Tibial nerve (tissue), 4 donors: ENCODE measurements at regions not wholly inside any gene's neighbourhood (a gene's known extent, or its start where the extent isn't known, plus 50 kb on each side); places are given as distances from the start of the nearest gene placed in this dataset.

Experiments
- DNase-seq, 2 donors: peaks; one replicate each; pipeline ENCODE4 v3.0.0-alpha.2; 2019; ENCODE audit warnings: low spot score in 2 of 2
- H3K27ac ChIP-seq, 4 donors: fragments of 200-600 bp; sonication (generic) in 3 of 4; one replicate each; pipeline ENCODE4 v1.5.1; 2017 to 2019; ENCODE audit warnings: mild to moderate bottlenecking in 1 of 4
- H3K27me3 ChIP-seq, 2 donors: fragments of 200-600 bp; sonication (generic) in 1 of 2; one replicate each; pipeline versions ENCODE4 v1.5.1 to v1.6.0; 2017 to 2019
- H3K36me3 ChIP-seq, 3 donors: fragments of 200-600 bp; sonication (generic); one replicate each; pipeline ENCODE4 v1.5.1; 2018 to 2019
- H3K4me1 ChIP-seq, 4 donors: fragments of 200-600 bp; sonication (generic) in 3 of 4; one replicate each; pipeline ENCODE4 v1.5.1; 2017 to 2019
- H3K4me3 ChIP-seq, 4 donors: fragments of 200-600 bp; sonication (generic) in 3 of 4; one replicate each; pipeline ENCODE4 v1.5.1; 2017 to 2019; ENCODE audit warnings: mild to moderate bottlenecking in 1 of 4, moderate library complexity in 1 of 4
- H3K9me3 ChIP-seq, 4 donors: fragments of 200-600 bp; sonication (generic) in 3 of 4; one replicate each; pipeline ENCODE4 v1.5.1; 2017 to 2019
- CTCF ChIP-seq, 5 experiments: fragments of 200-600 bp in 3 of 5; fragments of 450-650 bp in 2 of 5; sonication (generic) in 3 of 5; IDR thresholded peaks; one replicate each; pipeline ENCODE4 v1.5.1; 2016 to 2019; ENCODE audit warnings: antibody characterized with exemption in 5 of 5, mild to moderate bottlenecking in 3 of 5, moderate library complexity in 2 of 5
- EP300 ChIP-seq, 2 donors: sonication (generic); formaldehyde crosslinking; IDR thresholded peaks; one replicate each; pipeline ENCODE4 v1.6.1; 2017; ENCODE audit warnings: antibody characterized with exemption in 2 of 2, mild to moderate bottlenecking in 1 of 2
- POLR2A ChIP-seq, 2 donors: fragments of 450-650 bp; IDR thresholded peaks; one replicate each; pipeline ENCODE4 v1.6.1; 2017; ENCODE audit warnings: antibody characterized with exemption in 2 of 2, mild to moderate bottlenecking in 2 of 2, moderate library complexity in 2 of 2
- WGBS, 2 donors: methylation state at CpG; one replicate each; pipeline ENCODE4 v1.1.5; 2018; 5-methylcytosine and 5-hydroxymethylcytosine counted together

GRCh38 chr4:170589597-170590191 lies 499.9 kb upstream of the AADAT start:
- no peaks in the 10 kb centered on the region for H3K4me1 ChIP-seq
- DNase-seq, result no peak
- H3K27ac ChIP-seq, result no peak overlapping the region
- no peaks in the 10 kb centered on the region for H3K36me3 ChIP-seq
- no peaks in the 10 kb centered on the region for H3K27me3 ChIP-seq
- H3K4me3 ChIP-seq, result no peak overlapping the region
- no peak for TF ChIP-seq CTCF (IDR thresholded peaks at IDR 0.05)
- no peak for TF ChIP-seq EP300 (IDR thresholded peaks at IDR 0.05)
- no peak for TF ChIP-seq POLR2A (IDR thresholded peaks at IDR 0.05)
- WGBS, 2 donors, result 72 to 74% methylated on average over 3 of the region's 3 CpGs
- H3K9me3 ChIP-seq, result no peaks in the 10 kb centered on the region

GRCh38 chr4:170581969-170582368 lies 492.2 kb upstream of the AADAT start:
- no peak for DNase-seq
- Histone ChIP-seq H3K36me3 (no peaks in the 10 kb centered on the region), H3K27me3 (no peaks in the 10 kb centered on the region), H3K27ac (no peak overlapping the region), H3K4me1 (no peaks in the 10 kb centered on the region), H3K9me3 (peaks cover 0 to 2% (median 0%) of the 10 kb centered on the region in 4 donors), H3K4me3 (no peak overlapping the region)
- 90 to 91% methylated on average over 5 of the region's 5 CpGs for WGBS, 2 donors
- TF ChIP-seq CTCF (IDR thresholded peaks at IDR 0.05) (no peak), EP300 (IDR thresholded peaks at IDR 0.05) (no peak), POLR2A (IDR thresholded peaks at IDR 0.05) (no peak)

GRCh38 chr4:170581322-170581721 lies 491.6 kb upstream of the AADAT start:
- no peaks in the 10 kb centered on the region for H3K27me3 ChIP-seq
- WGBS, 2 donors, result 73 to 89% methylated on average over 4 to 7 of the region's 7 CpGs
- H3K9me3 ChIP-seq, result peaks cover 0 to 2% (median 0%) of the 10 kb centered on the region in 4 donors
- no peak overlapping the region for H3K27ac ChIP-seq
- TF ChIP-seq CTCF (IDR thresholded peaks at IDR 0.05) (no peak), EP300 (IDR thresholded peaks at IDR 0.05) (no peak), POLR2A (IDR thresholded peaks at IDR 0.05) (no peak)
- no peak for DNase-seq
- H3K4me1 ChIP-seq, result no peaks in the 10 kb centered on the region
- no peak overlapping the region for H3K4me3 ChIP-seq
- no peaks in the 10 kb centered on the region for H3K36me3 ChIP-seq

GRCh38 chr4:170580651-170581050 lies 490.9 kb upstream of the AADAT start:
- Histone ChIP-seq H3K9me3 (peaks cover 0 to 2% (median 0%) of the 10 kb centered on the region in 4 donors), H3K27ac (no peak overlapping the region), H3K4me3 (no peak overlapping the region), H3K36me3 (no peaks in the 10 kb centered on the region), H3K4me1 (no peaks in the 10 kb centered on the region), H3K27me3 (no peaks in the 10 kb centered on the region)
- no peak for DNase-seq
- 84% methylated on average over 2 of the region's 2 CpGs for WGBS, 2 donors
- TF ChIP-seq POLR2A (IDR thresholded peaks at IDR 0.05) (no peak), CTCF (IDR thresholded peaks at IDR 0.05) (no peak), EP300 (IDR thresholded peaks at IDR 0.05) (no peak)

GRCh38 chr4:170538821-170539473 lies 449.2 kb upstream of the AADAT start:
- DNase-seq, result no peak
- TF ChIP-seq CTCF (IDR thresholded peaks at IDR 0.05) (no peak), POLR2A (IDR thresholded peaks at IDR 0.05) (no peak), EP300 (IDR thresholded peaks at IDR 0.05) (no peak)
- no peak overlapping the region for H3K27ac ChIP-seq
- no peak overlapping the region for H3K4me3 ChIP-seq
- H3K36me3 ChIP-seq, result no peaks in the 10 kb centered on the region
- H3K27me3 ChIP-seq, result no peaks in the 10 kb centered on the region
- H3K9me3 ChIP-seq, result peaks cover 0 to 13% (median 1%) of the 10 kb centered on the region in 4 donors
- no peaks in the 10 kb centered on the region for H3K4me1 ChIP-seq
